Lower leg skin (tissue), 3 donors: ENCODE measurements at regions not wholly inside any gene's neighbourhood (a gene's known extent, or its start where the extent isn't known, plus 50 kb on each side); places are given as distances from the start of the nearest gene placed in this dataset.

Experiments
- CTCF ChIP-seq, 3 donors: fragments of 450-650 bp; IDR thresholded peaks; one replicate each; pipeline ENCODE4 v1.5.1; 2016; ENCODE audit warnings: antibody characterized with exemption in 3 of 3, mild to moderate bottlenecking in 3 of 3, moderate library complexity in 2 of 3
- POLR2A ChIP-seq, 2 donors: fragments of 450-650 bp; IDR thresholded peaks; one replicate each; pipeline ENCODE4 v1.6.1; 2016 to 2017; ENCODE audit warnings: antibody characterized with exemption in 2 of 2, mild to moderate bottlenecking in 1 of 2, moderate library complexity in 1 of 2

- TF ChIP-seq POLR2A (IDR thresholded peaks at IDR 0.05) (no peak), CTCF (IDR thresholded peaks at IDR 0.05) (no peak)
These were observed 121.4 kb upstream of the TCF21 start for GRCh38 chr6:133767357-133767970.
